Effector memory CD8-positive, alpha-beta T cell (primary cell): ENCODE measurements at regions not wholly inside any gene's neighbourhood (a gene's known extent, or its start where the extent isn't known, plus 50 kb on each side); places are given as distances from the start of the nearest gene placed in this dataset.

Experiments
- ATAC-seq: fragments of 150-1000 bp; cut with Tn5 transposase; replicated peaks from 2 replicates; pipeline ENCODE4 v1.10.0; 2021; ENCODE audit warnings: mild to moderate bottlenecking, moderate library complexity
- DNase-seq, 3 experiments: peaks; one replicate each; pipeline ENCODE4 v3.0.0; 2021
- H3K27ac Mint-ChIP-seq, 2 donors: one replicate each; pipeline ENCODE4 v1.8.0; 2022; ENCODE audit warnings: mild to moderate bottlenecking in 2 of 2, mixed read lengths in 2 of 2, moderate library complexity in 2 of 2
- H3K27me3 Mint-ChIP-seq, 2 donors: one replicate each; pipeline ENCODE4 v1.8.0; 2022; ENCODE audit warnings: mixed read lengths in 2 of 2
- H3K36me3 Mint-ChIP-seq: one replicate; pipeline ENCODE4 v1.8.0; 2022; ENCODE audit warnings: mild to moderate bottlenecking, moderate library complexity, mixed read lengths; ENCODE audit not compliant: insufficient read depth
- H3K4me1 Mint-ChIP-seq, 2 donors: one replicate each; pipeline ENCODE4 v1.8.0; 2022; ENCODE audit warnings: low read depth in 2 of 2, mixed read lengths in 2 of 2
- H3K4me3 Mint-ChIP-seq, 2 donors: one replicate each; pipeline ENCODE4 v1.8.0; 2022; ENCODE audit warnings: mild to moderate bottlenecking in 2 of 2, mixed read lengths in 2 of 2, moderate library complexity in 2 of 2
- H3K9me3 Mint-ChIP-seq, 2 donors: one replicate each; pipeline ENCODE4 v1.8.0; 2022; ENCODE audit warnings: mixed read lengths in 2 of 2

DNA sequence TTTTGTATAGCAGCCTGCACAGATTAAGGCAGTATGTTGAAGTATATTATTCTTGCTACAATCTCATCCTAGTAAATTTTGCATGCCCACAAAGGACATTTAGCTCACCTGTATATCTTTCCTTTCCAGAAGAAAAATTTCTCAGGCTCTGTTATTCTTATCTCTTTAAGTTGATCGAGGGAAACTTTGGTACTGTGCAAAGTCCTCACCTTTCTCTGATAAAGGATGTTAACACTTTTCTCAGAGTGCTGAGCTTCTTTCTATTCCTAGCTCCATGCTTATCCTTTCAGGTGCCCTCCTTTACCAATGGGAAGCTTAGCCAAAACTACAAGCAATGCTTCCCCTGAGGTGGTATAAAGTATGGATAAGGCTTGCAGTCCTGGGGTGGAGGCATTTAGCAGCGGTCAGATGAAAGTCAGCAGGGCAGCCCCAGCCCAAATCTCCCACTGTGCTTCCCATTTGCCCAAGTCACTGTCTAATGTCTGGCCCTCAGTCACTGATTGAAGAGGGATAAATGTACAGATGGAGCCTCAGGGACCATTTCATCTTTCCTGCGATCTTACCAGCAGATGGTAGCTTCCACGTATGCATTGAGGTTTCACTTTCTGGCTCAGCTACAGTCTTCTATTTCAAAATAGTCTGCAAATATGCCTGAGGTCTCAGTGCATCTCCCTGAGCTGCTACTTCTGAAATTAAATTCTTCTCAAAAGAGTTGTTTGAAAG lies 127.8 kb upstream of the P2RY1 start:
- Mint-ChIP-seq H3K4me3 (no peak overlapping the region), H3K4me1 (no peaks in the 10 kb centered on the region), H3K27ac (no peak overlapping the region), H3K27me3 (no peaks in the 10 kb centered on the region), H3K9me3 (no peaks in the 10 kb centered on the region), H3K36me3 (no peaks in the 10 kb centered on the region)
- ATAC-seq: no peak
- DNase-seq: no peak

DNA sequence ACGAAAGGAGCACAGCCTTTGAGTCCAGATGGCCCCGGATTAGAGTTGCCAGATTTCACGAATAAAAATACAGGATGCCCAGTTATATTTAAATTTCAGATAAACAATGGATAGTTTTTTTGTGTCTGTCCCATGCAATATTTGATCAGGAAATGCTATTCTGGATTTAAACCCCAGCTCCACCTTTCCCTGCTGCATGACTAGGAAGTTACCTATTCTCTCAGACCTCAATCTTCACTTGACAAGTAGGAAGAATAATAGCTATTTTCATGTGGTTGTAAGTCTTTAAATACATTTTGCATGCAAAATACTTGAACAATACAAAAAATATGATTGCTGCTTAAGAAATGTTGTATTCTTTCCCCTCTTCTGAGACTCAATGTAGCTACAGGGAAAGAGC lies 125.3 kb upstream of the P2RY1 start:
- H3K36me3 Mint-ChIP-seq: no peaks in the 10 kb centered on the region
- H3K27me3 Mint-ChIP-seq: no peaks in the 10 kb centered on the region
- H3K4me3 Mint-ChIP-seq: no peak overlapping the region
- no peaks in the 10 kb centered on the region for H3K9me3 Mint-ChIP-seq
- no peaks in the 10 kb centered on the region for H3K4me1 Mint-ChIP-seq
- H3K27ac Mint-ChIP-seq: no peak overlapping the region
- DNase-seq (no peak), ATAC-seq (no peak)

DNA sequence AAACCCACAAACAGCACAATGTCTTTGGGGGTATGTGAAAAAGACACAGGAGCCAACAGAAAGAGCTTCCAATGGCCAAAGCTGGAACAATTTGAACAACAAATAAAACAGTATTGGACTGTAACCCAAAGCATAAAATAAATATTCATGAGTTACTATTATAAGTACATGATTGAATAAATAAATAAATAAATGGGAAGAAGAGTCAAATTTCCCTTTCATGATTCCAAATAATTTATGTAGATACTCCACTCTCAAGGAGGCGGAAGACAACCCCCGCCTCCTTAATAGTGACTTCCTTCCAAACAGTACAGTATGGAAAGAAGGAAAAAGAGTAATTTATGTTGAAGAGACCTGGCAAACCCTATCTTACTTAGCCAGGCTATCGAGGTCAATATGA lies 124.4 kb upstream of the P2RY1 start:
- Mint-ChIP-seq H3K4me3 (no peak overlapping the region), H3K4me1 (no peaks in the 10 kb centered on the region), H3K27me3 (no peaks in the 10 kb centered on the region), H3K36me3 (no peaks in the 10 kb centered on the region), H3K27ac (no peak overlapping the region), H3K9me3 (no peaks in the 10 kb centered on the region)
- ATAC-seq: no peak
- no peak for DNase-seq

DNA sequence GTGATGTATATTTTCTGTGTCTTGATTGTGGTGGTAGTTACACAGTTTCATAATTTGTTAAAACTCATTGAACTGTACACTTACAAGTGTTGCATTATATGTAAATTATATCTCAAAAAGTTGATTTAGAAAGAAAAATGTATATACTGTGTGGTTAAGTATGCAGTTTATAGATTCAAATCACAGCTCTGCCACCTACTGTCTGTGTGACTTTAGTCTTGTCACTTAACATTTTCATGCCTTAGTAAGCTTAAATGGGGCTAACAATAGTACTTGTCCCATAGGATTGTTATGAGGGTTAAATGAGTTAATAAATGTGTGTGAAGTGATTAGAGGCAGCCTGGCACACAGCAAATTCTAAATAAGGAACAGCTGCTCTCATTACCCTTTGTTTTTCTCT lies 120.9 kb upstream of the P2RY1 start:
- Mint-ChIP-seq H3K4me3 (no peak overlapping the region), H3K36me3 (no peaks in the 10 kb centered on the region), H3K27me3 (no peaks in the 10 kb centered on the region), H3K9me3 (no peaks in the 10 kb centered on the region), H3K27ac (no peak overlapping the region), H3K4me1 (no peaks in the 10 kb centered on the region)
- DNase-seq (no peak), ATAC-seq (no peak)

DNA sequence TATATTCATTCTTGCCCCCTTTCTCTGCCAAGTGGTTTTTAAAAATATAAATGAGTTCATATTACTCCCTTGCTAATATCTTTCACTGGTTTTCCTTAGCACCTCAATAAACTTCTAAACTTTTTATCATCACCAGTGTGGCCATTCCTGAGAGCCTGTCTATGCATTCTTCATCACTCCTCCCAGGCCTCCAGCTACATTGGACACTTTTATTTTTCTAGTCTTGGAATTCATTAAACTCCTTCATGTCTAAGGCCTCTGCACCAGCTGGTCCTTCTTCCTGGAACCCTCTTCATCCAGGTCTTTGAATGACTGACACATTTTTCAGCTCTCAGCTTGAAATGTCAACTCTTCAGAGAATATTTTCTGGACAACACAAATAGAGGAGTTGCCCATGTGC lies 120.4 kb upstream of the P2RY1 start:
- no peaks in the 10 kb centered on the region for H3K4me1 Mint-ChIP-seq
- H3K27me3 Mint-ChIP-seq: no peaks in the 10 kb centered on the region
- no peaks in the 10 kb centered on the region for H3K9me3 Mint-ChIP-seq
- ATAC-seq (no peak), DNase-seq (no peak)
- no peak overlapping the region for H3K4me3 Mint-ChIP-seq
- H3K36me3 Mint-ChIP-seq: no peaks in the 10 kb centered on the region
- no peak overlapping the region for H3K27ac Mint-ChIP-seq

DNA sequence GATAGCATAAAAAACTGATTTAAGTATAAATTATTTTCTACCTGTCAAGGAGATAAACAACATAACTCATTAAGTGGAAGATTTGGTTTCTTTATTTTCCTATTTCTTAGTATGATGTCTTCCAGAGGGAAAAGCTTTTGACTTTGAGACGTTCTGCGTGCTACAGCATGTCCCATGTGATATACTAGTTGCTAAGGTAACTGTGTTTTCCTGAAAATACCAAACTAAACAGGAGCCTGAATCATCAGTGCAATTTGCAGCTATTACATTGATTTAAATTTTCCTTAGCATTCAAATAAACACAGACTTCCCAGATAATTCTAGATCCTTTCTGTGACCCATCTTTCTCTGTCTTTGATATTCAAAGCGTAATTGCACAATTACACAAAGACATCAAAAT lies 117.7 kb upstream of the P2RY1 start:
- ATAC-seq: no peak
- DNase-seq: no peak
- no peaks in the 10 kb centered on the region for H3K4me1 Mint-ChIP-seq
- H3K36me3 Mint-ChIP-seq: no peaks in the 10 kb centered on the region
- no peak overlapping the region for H3K4me3 Mint-ChIP-seq
- no peaks in the 10 kb centered on the region for H3K9me3 Mint-ChIP-seq
- no peak overlapping the region for H3K27ac Mint-ChIP-seq
- H3K27me3 Mint-ChIP-seq: no peaks in the 10 kb centered on the region

DNA sequence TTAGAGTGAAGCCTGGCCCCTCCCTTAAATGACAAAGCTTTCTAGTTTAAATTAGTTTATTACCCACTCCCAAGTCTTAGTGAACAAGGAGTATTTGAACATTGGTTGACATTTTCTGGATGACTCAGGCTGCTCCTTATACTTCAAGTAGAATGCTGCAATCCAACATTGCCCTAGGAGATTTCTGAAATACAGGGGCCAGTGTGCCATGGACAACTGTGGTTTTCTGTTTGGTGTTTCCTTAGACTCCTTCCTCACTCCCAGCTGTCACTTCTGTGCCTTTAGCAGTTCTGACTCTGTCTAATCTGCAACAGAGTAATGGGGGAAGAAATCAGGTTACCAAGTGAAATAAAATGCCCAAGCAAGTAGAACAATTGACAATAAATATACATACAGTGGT lies 116.1 kb upstream of the P2RY1 start:
- ATAC-seq: no peak
- Mint-ChIP-seq H3K4me3 (no peak overlapping the region), H3K4me1 (no peaks in the 10 kb centered on the region), H3K9me3 (no peaks in the 10 kb centered on the region), H3K27me3 (no peaks in the 10 kb centered on the region), H3K27ac (no peak overlapping the region), H3K36me3 (no peaks in the 10 kb centered on the region)
- DNase-seq: no peak

DNA sequence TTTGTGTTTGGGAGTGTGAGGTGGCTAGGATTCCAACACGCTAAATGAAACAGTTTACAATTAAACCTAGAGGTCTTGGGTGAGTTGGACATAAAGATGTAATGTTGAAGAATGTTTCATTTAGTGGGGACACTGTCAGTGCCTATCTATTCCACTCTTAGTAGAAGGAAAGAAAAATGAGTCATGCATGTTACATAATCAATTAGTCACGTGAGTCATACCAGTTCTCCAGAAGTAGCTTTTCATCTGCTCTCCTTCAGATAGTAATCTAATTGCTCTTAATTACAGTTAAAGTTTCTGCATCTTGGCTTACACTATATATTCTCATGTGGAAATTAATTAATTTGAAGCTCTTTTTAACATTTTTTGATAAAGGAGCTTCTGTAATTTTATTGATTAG lies 115.7 kb upstream of the P2RY1 start:
- no peak for DNase-seq
- ATAC-seq: no peak
- H3K4me1 Mint-ChIP-seq: no peaks in the 10 kb centered on the region
- no peak overlapping the region for H3K4me3 Mint-ChIP-seq
- H3K9me3 Mint-ChIP-seq: no peaks in the 10 kb centered on the region
- no peaks in the 10 kb centered on the region for H3K36me3 Mint-ChIP-seq
- no peaks in the 10 kb centered on the region for H3K27me3 Mint-ChIP-seq
- H3K27ac Mint-ChIP-seq: no peak overlapping the region

DNA sequence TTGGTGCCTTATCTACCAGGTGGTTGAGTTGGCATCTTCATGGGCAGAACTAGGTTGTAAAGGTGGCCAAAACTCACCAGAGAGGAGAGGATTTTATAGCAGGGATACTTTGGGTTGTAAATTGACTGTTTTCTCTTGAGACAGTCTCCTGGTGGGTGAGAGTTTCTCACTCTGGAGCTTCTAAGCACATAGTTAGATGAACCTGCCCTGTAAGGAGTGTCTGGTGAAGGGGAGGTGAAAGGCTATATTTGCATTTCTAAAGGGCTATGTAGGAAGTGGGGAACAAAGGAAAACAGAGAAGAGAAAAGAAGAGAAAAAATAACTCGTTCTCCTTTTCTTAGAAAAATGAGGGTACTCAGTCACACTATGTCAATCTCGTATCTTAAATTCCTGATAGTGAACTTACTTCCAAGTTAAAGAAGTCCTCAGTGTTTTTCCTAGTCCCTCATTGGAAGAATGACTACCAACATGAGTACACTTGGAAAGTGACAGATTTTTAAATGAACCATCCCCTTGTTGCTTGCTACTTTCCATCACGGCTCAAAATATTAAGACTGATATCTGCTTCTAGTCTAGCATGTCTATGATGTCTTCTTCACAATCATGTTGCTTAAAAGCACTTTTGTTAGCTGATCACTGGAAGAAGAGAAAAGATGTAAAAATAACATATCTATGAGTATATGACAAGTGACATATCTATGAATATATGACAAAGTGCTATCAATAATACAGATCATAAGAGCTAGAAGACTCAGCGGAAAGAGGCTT lies 113.8 kb upstream of the P2RY1 start:
- no peak overlapping the region for H3K4me3 Mint-ChIP-seq
- H3K27me3 Mint-ChIP-seq: no peaks in the 10 kb centered on the region
- H3K4me1 Mint-ChIP-seq: no peaks in the 10 kb centered on the region
- ATAC-seq (no peak), DNase-seq (no peak)
- H3K9me3 Mint-ChIP-seq: no peaks in the 10 kb centered on the region
- no peak overlapping the region for H3K27ac Mint-ChIP-seq
- no peaks in the 10 kb centered on the region for H3K36me3 Mint-ChIP-seq

DNA sequence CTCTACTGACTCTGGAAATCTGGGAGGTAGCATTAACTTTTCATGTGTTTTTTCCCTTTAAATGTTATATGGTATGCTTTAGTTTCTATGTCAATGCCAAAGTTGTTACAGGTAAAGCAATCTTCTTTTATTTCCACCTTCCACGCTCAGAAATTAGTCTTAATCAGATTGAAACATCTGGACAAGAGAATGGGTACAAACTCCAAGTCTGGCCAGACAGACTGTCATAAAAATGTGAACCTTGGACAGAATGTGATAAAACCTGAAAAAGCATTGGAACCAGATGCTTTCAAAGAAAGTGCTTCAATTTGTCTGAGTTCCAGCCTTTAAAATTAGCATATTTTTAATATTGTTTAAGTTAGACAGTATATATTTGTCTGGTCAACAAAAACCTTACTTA lies 110.7 kb upstream of the P2RY1 start:
- Mint-ChIP-seq H3K27ac (no peak overlapping the region), H3K9me3 (peaks cover 0 to 2% of the 10 kb centered on the region in 2 donors), H3K36me3 (no peaks in the 10 kb centered on the region), H3K4me1 (no peaks in the 10 kb centered on the region), H3K27me3 (no peaks in the 10 kb centered on the region), H3K4me3 (no peak overlapping the region)
- no peak for ATAC-seq
- DNase-seq: no peak

DNA sequence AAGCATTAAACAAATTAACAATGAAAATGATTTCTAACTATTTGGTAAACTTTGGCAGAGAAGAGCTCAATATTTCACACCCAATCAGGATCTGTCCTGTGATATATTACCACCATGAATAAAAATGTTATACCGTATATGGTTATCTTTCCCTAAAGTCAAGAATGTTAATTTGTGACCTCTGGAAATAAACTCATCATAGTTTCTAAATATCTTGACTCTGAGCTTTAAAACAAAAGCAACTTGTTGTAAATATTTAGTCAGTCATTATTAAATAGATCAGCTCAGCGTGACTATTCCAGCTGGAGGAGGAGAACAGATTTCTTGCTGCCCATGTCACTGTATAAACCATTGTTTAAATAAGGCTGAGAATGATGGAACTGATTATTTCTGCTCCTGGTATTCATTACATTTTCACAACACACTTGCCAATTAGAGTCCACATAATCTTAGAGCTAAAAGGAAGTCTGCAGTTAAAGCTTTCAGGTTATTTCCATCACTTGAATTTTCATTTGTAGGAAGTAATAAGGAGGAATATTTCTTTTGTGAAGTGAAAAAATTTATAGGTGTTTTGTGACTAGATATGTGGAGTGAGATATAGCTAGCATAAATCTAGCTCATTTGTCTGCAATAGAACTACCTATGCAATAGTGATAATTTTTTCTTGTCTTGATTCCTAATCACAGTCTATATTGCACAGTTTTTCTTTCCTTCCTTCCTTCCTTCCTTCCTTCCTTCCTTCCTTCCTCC lies 106.5 kb upstream of the P2RY1 start:
- peaks cover 0 to 2% of the 10 kb centered on the region in 2 donors for H3K9me3 Mint-ChIP-seq
- H3K27ac Mint-ChIP-seq: no peak overlapping the region
- no peaks in the 10 kb centered on the region for H3K4me1 Mint-ChIP-seq

DNA sequence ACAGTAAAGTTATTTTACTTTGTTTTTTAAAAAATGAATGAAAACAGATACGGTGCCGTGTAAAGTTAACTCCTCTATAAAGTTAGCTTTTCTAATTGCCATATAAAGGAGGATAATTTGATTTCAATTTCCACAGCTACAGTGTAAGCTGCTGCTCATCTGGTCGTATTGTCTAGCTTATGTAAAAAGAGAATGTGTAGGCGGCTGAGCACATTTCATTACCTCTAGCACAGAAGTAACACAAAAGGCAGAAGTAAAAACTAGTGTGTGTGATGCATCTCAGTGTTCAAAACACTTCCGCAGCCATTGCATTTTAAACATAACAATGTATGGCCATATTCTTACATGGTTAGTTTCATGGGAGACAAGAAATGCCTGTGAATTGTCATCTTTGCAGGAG lies 105.0 kb upstream of the P2RY1 start:
- Mint-ChIP-seq H3K9me3 (peaks cover 0 to 2% of the 10 kb centered on the region in 2 donors), H3K4me3 (no peak overlapping the region), H3K4me1 (no peaks in the 10 kb centered on the region), H3K27ac (no peak overlapping the region), H3K27me3 (no peaks in the 10 kb centered on the region), H3K36me3 (no peaks in the 10 kb centered on the region)
- ATAC-seq (no peak), DNase-seq (no peak)

More for the DNA sequence above, 106.5 kb upstream of the P2RY1 start:
- H3K4me3 Mint-ChIP-seq: no peak overlapping the region
- H3K36me3 Mint-ChIP-seq: no peaks in the 10 kb centered on the region
- no peak for DNase-seq
- ATAC-seq: no peak
- no peaks in the 10 kb centered on the region for H3K27me3 Mint-ChIP-seq

DNA sequence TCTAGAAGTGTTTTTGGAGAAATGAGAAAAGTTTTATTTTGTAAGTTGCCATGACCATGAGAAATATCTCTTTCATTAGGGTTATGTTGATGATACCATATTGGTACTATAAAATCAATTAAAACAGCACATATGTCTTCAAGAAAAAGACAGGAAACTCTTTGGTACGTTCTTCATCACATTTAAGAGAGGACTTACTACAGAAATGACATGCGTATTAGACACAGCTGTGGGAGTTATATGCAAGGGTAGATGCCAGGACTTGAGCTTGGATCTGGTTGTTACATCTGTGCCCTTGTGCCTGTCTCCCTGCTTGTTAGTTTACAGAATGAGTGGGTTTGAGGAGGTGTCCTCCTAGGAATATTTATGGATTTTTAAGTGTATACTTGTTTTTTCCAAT lies 103.4 kb upstream of the P2RY1 start:
- peaks cover 0 to 2% of the 10 kb centered on the region in 2 donors for H3K9me3 Mint-ChIP-seq
- no peaks in the 10 kb centered on the region for H3K36me3 Mint-ChIP-seq
- no peaks in the 10 kb centered on the region for H3K4me1 Mint-ChIP-seq
- DNase-seq (no peak), ATAC-seq (no peak)
- H3K27me3 Mint-ChIP-seq: no peaks in the 10 kb centered on the region
- H3K4me3 Mint-ChIP-seq: no peak overlapping the region
- H3K27ac Mint-ChIP-seq: no peak overlapping the region
